Esophagus squamous epithelium (tissue), 5 donors: ENCODE measurements at regions not wholly inside any gene's neighbourhood (a gene's known extent, or its start where the extent isn't known, plus 50 kb on each side); places are given as distances from the start of the nearest gene placed in this dataset.

Experiments
- DNase-seq: peaks from one replicate; lab custom pipeline; 2025; lab: John Stamatoyannopoulos, UW
- H3K27ac ChIP-seq, 4 donors: fragments of 200-600 bp; sonication (generic); one replicate each; pipeline ENCODE4 v1.5.1; 2016 to 2019; ENCODE audit warnings: mild to moderate bottlenecking in 1 of 4
- H3K27me3 ChIP-seq, 4 donors: fragments of 200-600 bp; sonication (generic); 1 replicate in 3 of 4; 2 replicates in 1 of 4; pipeline versions ENCODE4 v1.5.1 to v1.6.0; 2017 to 2021; ENCODE audit warnings: antibody characterized with exemption in 1 of 4
- H3K36me3 ChIP-seq, 3 donors: fragments of 200-600 bp; sonication (generic); one replicate each; pipeline ENCODE4 v1.5.1; 2016 to 2019
- H3K4me1 ChIP-seq, 3 donors: fragments of 200-600 bp; sonication (generic); one replicate each; pipeline ENCODE4 v1.5.1; 2017 to 2019
- H3K4me3 ChIP-seq, 4 donors: fragments of 200-600 bp; sonication (generic); 1 replicate in 3 of 4; 2 replicates in 1 of 4; pipeline ENCODE4 v1.5.1; 2016 to 2019; ENCODE audit warnings: mild to moderate bottlenecking in 2 of 4, moderate library complexity in 1 of 4
- H3K9me3 ChIP-seq, 3 donors: fragments of 200-600 bp; sonication (generic); one replicate each; pipeline ENCODE4 v1.5.1; 2016 to 2019
- CTCF ChIP-seq, 6 experiments: fragments of 450-650 bp in 4 of 6; fragments of 200-600 bp in 2 of 6; sonication (generic) in 2 of 6; IDR thresholded peaks; one replicate each; pipeline ENCODE4 v1.5.1; 2016 to 2019; ENCODE audit warnings: antibody characterized with exemption in 6 of 6, mild to moderate bottlenecking in 4 of 6, moderate library complexity in 4 of 6
- POLR2A ChIP-seq, 4 donors: fragments of 450-650 bp; IDR thresholded peaks; one replicate each; pipeline ENCODE4 v1.6.1; 2017; ENCODE audit warnings: antibody characterized with exemption in 4 of 4, mild to moderate bottlenecking in 4 of 4, moderate library complexity in 3 of 4
- whole genome bisulfite sequencing, 2 donors: methylation state at CpG; one replicate each; pipeline ENCODE4 v1.1.5; 2018; 5-methylcytosine and 5-hydroxymethylcytosine counted together
- intact Hi-C: fragments of 100-400 bp; cut with DNase I; formaldehyde crosslinking; loops from one replicate; pipeline ENCODE4 v1.15.0; 2022
- donor health status: DM: yes; HTN: yes; CAD: no.

DNA sequence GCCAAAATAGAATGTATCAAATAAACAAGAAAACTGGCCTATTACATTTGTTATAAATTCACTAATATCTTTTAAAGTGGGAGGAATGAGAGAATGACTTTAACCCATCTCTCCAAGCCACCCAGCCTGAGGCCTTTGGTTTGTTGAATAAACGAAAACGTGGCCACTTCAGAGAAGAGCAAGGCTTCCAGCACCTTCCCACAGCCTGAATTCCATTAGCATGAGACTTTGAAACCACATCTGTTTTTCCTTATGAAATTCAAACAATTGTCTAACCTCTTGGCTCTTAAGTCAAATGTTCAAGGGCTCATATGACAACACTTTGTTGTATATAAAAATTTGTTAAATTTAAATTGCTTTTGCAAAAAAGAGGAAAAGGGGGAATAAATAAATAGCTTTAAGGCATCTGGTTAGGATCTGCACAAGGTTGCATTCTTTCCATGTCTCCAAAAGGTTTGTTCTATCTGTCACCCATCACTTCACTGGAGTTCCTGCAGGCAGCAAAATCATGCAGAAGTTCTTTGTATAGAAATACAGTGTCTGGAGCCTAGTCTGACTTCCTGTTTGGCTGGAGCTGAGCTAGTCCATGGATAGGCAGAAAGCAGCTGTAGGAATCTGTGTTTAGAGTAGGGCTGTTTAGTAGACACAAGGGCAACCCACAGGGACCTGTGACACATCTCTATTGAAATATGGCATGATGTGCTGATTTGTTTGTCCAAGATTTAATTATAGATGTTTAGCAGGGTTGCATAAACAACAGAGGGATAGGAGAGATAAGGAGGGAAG lies 502.3 kb downstream of the KCTD12 start:
- H3K4me1 ChIP-seq: no peaks in the 10 kb centered on the region
- DNase-seq: no peak
- intact Hi-C loops: no loop called here
- no peaks in the 10 kb centered on the region for H3K27me3 ChIP-seq
- TF ChIP-seq POLR2A (IDR thresholded peaks at IDR 0.05) (no peak), CTCF (IDR thresholded peaks at IDR 0.05) (no peak)
- H3K9me3 ChIP-seq: no peaks in the 10 kb centered on the region
- WGBS, 2 donors: 33 to 43% methylated on average over 2 of the region's 2 CpGs
- H3K4me3 ChIP-seq: no peak overlapping the region
- no peaks in the 10 kb centered on the region for H3K36me3 ChIP-seq
- H3K27ac ChIP-seq: peak overlapping the region in 2 of 4 donors; percentile 27 to 59

DNA sequence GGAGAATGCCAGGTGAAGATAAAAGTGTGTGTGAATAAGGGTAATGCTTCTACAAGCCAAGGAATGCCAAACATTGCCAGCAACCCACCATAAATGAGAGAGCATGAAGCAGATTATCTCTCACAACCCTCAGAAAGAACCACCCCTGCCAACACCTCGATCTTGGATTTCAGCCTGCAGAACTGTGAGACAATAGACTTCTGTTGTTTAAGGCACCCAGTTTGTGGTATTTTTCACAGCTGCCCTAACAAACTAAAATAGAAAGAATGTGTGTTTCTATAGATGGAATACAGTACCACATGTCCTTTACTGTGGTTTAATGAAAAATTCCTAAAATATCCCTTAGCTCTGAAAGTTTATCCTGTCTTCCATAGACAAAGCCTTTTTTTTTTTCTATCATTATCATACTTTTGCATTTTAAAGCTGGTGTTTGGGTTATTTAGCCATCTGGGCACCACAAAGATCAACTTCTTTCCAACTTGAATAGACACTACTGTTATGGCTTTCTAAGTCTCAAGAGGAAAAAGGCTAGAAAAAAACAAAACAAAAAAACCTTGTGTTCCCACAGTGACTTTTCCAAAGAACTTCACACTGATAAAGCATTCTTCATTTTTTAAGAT lies 505.6 kb downstream of the KCTD12 start:
- H3K4me1 ChIP-seq: no peaks in the 10 kb centered on the region
- no peaks in the 10 kb centered on the region for H3K9me3 ChIP-seq
- TF ChIP-seq POLR2A (IDR thresholded peaks at IDR 0.05) (no peak), CTCF (IDR thresholded peaks at IDR 0.05) (no peak)
- no peak for DNase-seq
- no peaks in the 10 kb centered on the region for H3K27me3 ChIP-seq
- no peaks in the 10 kb centered on the region for H3K36me3 ChIP-seq
- no peak overlapping the region for H3K27ac ChIP-seq
- WGBS, 2 donors: 65 to 70% methylated on average over 1 of the region's 1 CpG
- intact Hi-C loops: no loop called here
- no peak overlapping the region for H3K4me3 ChIP-seq

GRCh38 chr13:76379341-76380105 lies 506.7 kb downstream of the KCTD12 start:
- TF ChIP-seq CTCF (IDR thresholded peaks at IDR 0.05): no peak
- TF ChIP-seq POLR2A (IDR thresholded peaks at IDR 0.05): no peak
- 60 to 61% methylated on average over 4 of the region's 4 CpGs for WGBS, 2 donors

DNA sequence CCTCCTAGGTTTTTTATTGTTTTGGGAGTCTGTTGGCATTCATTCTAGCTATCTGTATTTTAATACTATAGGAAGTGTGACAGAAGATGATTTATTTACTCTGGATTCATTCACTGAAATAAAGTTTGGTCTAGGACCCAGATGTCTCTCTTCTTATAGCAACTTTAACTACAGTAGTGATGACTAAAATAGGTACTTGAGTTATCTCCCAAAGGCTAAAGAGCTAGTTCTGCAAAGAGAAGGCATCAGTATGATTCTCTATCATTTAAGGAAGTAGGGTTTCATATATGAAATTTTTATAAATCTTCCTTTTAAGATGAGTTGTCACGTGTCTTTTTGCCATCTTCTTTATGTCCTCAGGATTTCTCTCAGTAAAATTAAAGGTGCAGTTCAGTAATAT lies 507.4 kb downstream of the KCTD12 start:
- H3K9me3 ChIP-seq: no peaks in the 10 kb centered on the region

More at GRCh38 chr13:76379341-76380105, 506.7 kb downstream of the KCTD12 start:
- Histone ChIP-seq H3K4me3 (no peak overlapping the region), H3K4me1 (no peaks in the 10 kb centered on the region), H3K27ac (no peak overlapping the region), H3K9me3 (no peaks in the 10 kb centered on the region), H3K36me3 (no peaks in the 10 kb centered on the region), H3K27me3 (no peaks in the 10 kb centered on the region)
- intact Hi-C loops: no loop called here
- no peak for DNase-seq

More for the DNA sequence above, 507.4 kb downstream of the KCTD12 start:
- intact Hi-C loops: no loop called here
- Histone ChIP-seq H3K4me1 (no peaks in the 10 kb centered on the region), H3K4me3 (no peak overlapping the region), H3K36me3 (no peaks in the 10 kb centered on the region), H3K27ac (no peak overlapping the region), H3K27me3 (no peaks in the 10 kb centered on the region)
- no peak for DNase-seq
- TF ChIP-seq CTCF (IDR thresholded peaks at IDR 0.05): no peak
- TF ChIP-seq POLR2A (IDR thresholded peaks at IDR 0.05): no peak
- 48 to 55% methylated on average over 1 of the region's 1 CpG for WGBS, 2 donors
